ENCODE measurements at regions not wholly inside any gene's neighbourhood (a gene's known extent, or its start where the extent isn't known, plus 50 kb on each side); places are given as distances from the start of the nearest gene placed in this dataset.

- no peak overlapping the region for H3K4ac ChIP-seq (ENCODE audit: low read depth, low read length)
- H4K5ac ChIP-seq (ENCODE audit: low read depth, low read length): no peak overlapping the region
- H3K9me1 ChIP-seq (ENCODE audit: insufficient read depth, low read length): no peaks in the 10 kb centered on the region
- no peaks in the 10 kb centered on the region for H4K20me1 ChIP-seq (ENCODE audit: insufficient read depth, low read length)
- H2BK5ac ChIP-seq (ENCODE audit: low read depth, low read length, poor library complexity, severe bottlenecking): peak overlapping the region; percentile 56
- no peak overlapping the region for H3K4me3 ChIP-seq (ENCODE audit: insufficient read depth, low read depth, low read length)
- ATAC-seq (ENCODE audit: low read depth): peak; percentile 87
- intact Hi-C loops (cut with micrococcal nuclease): loop anchor here (1.0 to 5.0 kb wide), 2 partner anchors 58 to 126 kb away; no protein-coding TSS in a partner anchor
- H2BK20ac ChIP-seq (ENCODE audit: low read depth, low read length): no peak overlapping the region
- DNase-seq: peak; percentile 75
- dilution Hi-C loops (cut with HindIII; ENCODE audit: low sequenced_read_pairs, unreplicated experiment): no loop called here
- no CpG with 5 or more reads among the region's 1 CpG for WGBS, 2 experiments (ENCODE audit: extremely low coverage in 2 of 2, insufficient read length in 1 of 2)
- BruUV-seq (replicated peaks): no TSS peak
- H4K91ac ChIP-seq (ENCODE audit: insufficient read depth, low read depth, low read length): no peak overlapping the region
- no peak overlapping the region for H3K18ac ChIP-seq (ENCODE audit: low read depth, low read length)
- H3K79me1 ChIP-seq (ENCODE audit: low read depth in 1 of 2, low read length in 2 of 2): no peaks in the 10 kb centered on the region
- H2AK9ac ChIP-seq (replicated peaks; ENCODE audit: low read depth, low read length, poor library complexity): no peak overlapping the region
- H2BK120ac ChIP-seq (ENCODE audit: low read depth, low read length): no peak overlapping the region
- H3K9ac ChIP-seq (ENCODE audit: low read depth, low read length): no peak overlapping the region
- H2AFZ ChIP-seq (replicated peaks; ENCODE audit: low read length, poor library complexity): no peak overlapping the region
- no peak for TF ChIP-seq MAFK (IDR thresholded peaks at IDR 0.05; ENCODE audit: low read depth, low read length)
- H3K14ac ChIP-seq (replicated peaks; ENCODE audit: low read depth, low read length): no peak overlapping the region
- no peaks in the 10 kb centered on the region for H3K36me3 ChIP-seq (ENCODE audit: control insufficient read depth, insufficient read depth, low read length)
- no peak overlapping the region; a peak in 1 of 4 replicates for H4K8ac ChIP-seq (ENCODE audit: low read depth in 2 of 2, low read length in 2 of 2)
- H2AK5ac ChIP-seq (ENCODE audit: low read depth, low read length): no peak overlapping the region
- no peak overlapping the region for H3K56ac ChIP-seq (ENCODE audit: extremely low read depth, insufficient read depth, low read length)
- no peak overlapping the region for H2BK15ac ChIP-seq (ENCODE audit: low read depth, low read length)
- no peaks in the 10 kb centered on the region for H3K9me3 ChIP-seq (ENCODE audit: control insufficient read depth, insufficient read depth, low read length)
- H3K4me2 ChIP-seq (ENCODE audit: low read depth, low read length): no peak overlapping the region
- POLR2A ChIA-PET (ENCODE audit: unreplicated experiment): no interaction called here
- in situ Hi-C loops (cut with MboI; ENCODE audit: low sequenced_read_pairs): no loop called here
- H3K27ac ChIP-seq (ENCODE audit: insufficient read depth, low read length): no peak overlapping the region
- CTCF ChIA-PET: no interaction called here
- H3K27me3 ChIP-seq (ENCODE audit: control insufficient read depth, insufficient read depth, low read length): no peaks in the 10 kb centered on the region
- H3K4me1 ChIP-seq (ENCODE audit: control insufficient read depth, insufficient read depth, low read length): peaks cover 6% of the 10 kb centered on the region
- no peak overlapping the region for H3K23ac ChIP-seq (ENCODE audit: low read depth, low read length)
Measured at GRCh38 chr4:128718768-128719167, 90.7 kb upstream of the JADE1 start.

Data from IMR-90 (cell line).